OCI-LY3 (cell line): ENCODE measurements at regions not wholly inside any gene's neighbourhood (a gene's known extent, or its start where the extent isn't known, plus 50 kb on each side); places are given as distances from the start of the nearest gene placed in this dataset.

Source experiments
- CTCF ChIP-seq: fragments of 200-600, 300-600 bp; sonication (generic); IDR thresholded peaks from 2 replicates; pipeline ENCODE4 v1.5.1; 2014; ENCODE audit warnings: antibody characterized with exemption, low read length, low read depth
- EZH2phosphoT487 ChIP-seq: fragments of 200-600 bp; shearing (Covaris generic); IDR thresholded peaks from 2 replicates; pipeline ENCODE4 v1.6.1; 2018; ENCODE audit warnings: antibody characterized with exemption, mixed run types, low read depth

GRCh38 chr11:82045748-82046457 lies 687.8 kb downstream of the FAM181B start:
- TF ChIP-seq CTCF: no peak
- no peak for TF ChIP-seq EZH2phosphoT487
